H9 (cell line): ENCODE measurements at regions not wholly inside any gene's neighbourhood (a gene's known extent, or its start where the extent isn't known, plus 50 kb on each side); places are given as distances from the start of the nearest gene placed in this dataset.

ENCODE experiments used
- DNase-seq: peaks from one replicate; pipeline ENCODE4 v3.0.0-alpha.2; 2017
- H2AFZ ChIP-seq: one replicate; pipeline ENCODE4 v1.6.1; 2013; ENCODE audit warnings: mild to moderate bottlenecking, low read length, control low read depth, moderate library complexity
- H2AK5ac ChIP-seq: 2 replicates; pipeline ENCODE4 v1.6.1; 2013; ENCODE audit warnings: low read length, control low read depth, mixed read lengths; ENCODE audit not compliant: insufficient read length
- H2BK120ac ChIP-seq: one replicate; pipeline ENCODE4 v1.6.1; 2013; ENCODE audit warnings: low read depth, mild to moderate bottlenecking, low read length, control low read depth, inconsistent platforms; ENCODE audit not compliant: poor library complexity, severe bottlenecking
- H2BK12ac ChIP-seq: 2 replicates; pipeline ENCODE4 v1.6.1; 2013; ENCODE audit warnings: low read length, control low read depth, mixed read lengths, low read depth; ENCODE audit not compliant: insufficient read length
- H2BK15ac ChIP-seq: 2 replicates; pipeline ENCODE4 v1.6.1; 2013; ENCODE audit warnings: low read depth, low read length, control low read depth
- H2BK20ac ChIP-seq: one replicate; pipeline ENCODE4 v1.6.1; 2013; ENCODE audit warnings: low read depth, mild to moderate bottlenecking, low read length, control low read depth, inconsistent platforms; ENCODE audit not compliant: poor library complexity, severe bottlenecking
- H2BK5ac ChIP-seq: 2 replicates; pipeline ENCODE4 v1.6.1; 2013; ENCODE audit warnings: low read length, control low read depth, mixed read lengths; ENCODE audit not compliant: insufficient read length
- H3K14ac ChIP-seq: 2 replicates; pipeline ENCODE4 v1.6.1; 2013; ENCODE audit warnings: low read length, control low read depth; ENCODE audit not compliant: insufficient read depth
- H3K18ac ChIP-seq: 2 replicates; pipeline ENCODE4 v1.6.1; 2013; ENCODE audit warnings: low read depth, mild to moderate bottlenecking, mixed read lengths, low read length, control low read depth; ENCODE audit not compliant: insufficient read length
- H3K23ac ChIP-seq: 2 replicates; pipeline ENCODE4 v1.6.1; 2013; ENCODE audit warnings: low read length, control low read depth, mixed read lengths, low read depth; ENCODE audit not compliant: insufficient read length
- H3K23me2 ChIP-seq: 2 replicates; pipeline ENCODE4 v1.6.1; 2013; ENCODE audit warnings: low read depth, mild to moderate bottlenecking, mixed read lengths, low read length, control low read depth; ENCODE audit not compliant: insufficient read length, poor library complexity, severe bottlenecking
- H3K27ac ChIP-seq: 2 replicates; pipeline ENCODE4 v1.5.1; 2013; ENCODE audit warnings: low read length, control low read depth, mixed read lengths, low read depth; ENCODE audit not compliant: insufficient read length
- H3K27me3 ChIP-seq: 2 replicates; pipeline ENCODE4 v1.6.1; 2013; ENCODE audit warnings: low read length, control low read depth, inconsistent platforms; ENCODE audit not compliant: insufficient read depth
- H3K4ac ChIP-seq: 2 replicates; pipeline ENCODE4 v1.6.1; 2013; ENCODE audit warnings: low read depth, mild to moderate bottlenecking, control low read depth, inconsistent platforms, low read length, moderate library complexity
- H3K4me1 ChIP-seq: 2 replicates; pipeline ENCODE4 v1.6.1; 2013; ENCODE audit warnings: low read length, control low read depth, inconsistent platforms; ENCODE audit not compliant: insufficient read depth
- H3K4me2 ChIP-seq: 2 replicates; pipeline ENCODE4 v1.6.1; 2013; ENCODE audit warnings: low read length, control low read depth, mixed read lengths; ENCODE audit not compliant: insufficient read length, insufficient read depth
- H3K56ac ChIP-seq: 2 replicates; pipeline ENCODE4 v1.6.1; 2013; ENCODE audit warnings: low read depth, mild to moderate bottlenecking, mixed read lengths, low read length, control low read depth; ENCODE audit not compliant: insufficient read length
- H3K79me1 ChIP-seq: 2 replicates; pipeline ENCODE4 v1.6.1; 2013; ENCODE audit warnings: low read depth, mild to moderate bottlenecking, moderate library complexity, low read length, control low read depth, inconsistent platforms; ENCODE audit not compliant: insufficient read depth, poor library complexity, severe bottlenecking
- H3K79me2 ChIP-seq: 2 replicates; pipeline ENCODE4 v1.6.1; 2013; ENCODE audit warnings: low read length, control low read depth, inconsistent platforms; ENCODE audit not compliant: insufficient read depth
- H3K9ac ChIP-seq: 2 replicates; pipeline ENCODE4 v1.6.1; 2013; ENCODE audit warnings: low read length, control low read depth, mixed read lengths; ENCODE audit not compliant: insufficient read length; ENCODE audit errors: extremely low read depth
- H3K9me3 ChIP-seq: one replicate; pipeline ENCODE4 v1.6.1; 2013; ENCODE audit warnings: low read depth, low read length, inconsistent platforms; ENCODE audit not compliant: control insufficient read depth
- H3T11ph ChIP-seq: one replicate; pipeline ENCODE4 v1.6.1; 2013; ENCODE audit warnings: mild to moderate bottlenecking, low read length, control low read depth, inconsistent platforms
- H4K20me1 ChIP-seq: one replicate; pipeline ENCODE4 v1.6.1; 2013; ENCODE audit not compliant: control insufficient read depth, insufficient read length, insufficient read depth
- H4K5ac ChIP-seq: 2 replicates; pipeline ENCODE4 v1.6.1; 2013; ENCODE audit warnings: low read depth, mild to moderate bottlenecking, mixed read lengths, low read length, control low read depth; ENCODE audit not compliant: insufficient read length
- H4K8ac ChIP-seq: replicated peaks from 2 replicates; pipeline ENCODE4 v1.6.1; 2013; ENCODE audit warnings: low read length, control low read depth, mixed read lengths, low read depth; ENCODE audit not compliant: insufficient read length
- H4K91ac ChIP-seq: 2 replicates; pipeline ENCODE4 v1.6.1; 2013; ENCODE audit warnings: low read depth, mild to moderate bottlenecking, moderate library complexity, mixed read lengths, low read length, control low read depth; ENCODE audit not compliant: insufficient read length
- H3K27ac Mint-ChIP-seq, 3 experiments: 2 replicates in 2 of 3; 3 replicates in 1 of 3; pipeline ENCODE4 v1.8.0; 2020 to 2021; ENCODE audit warnings: mixed read lengths in 3 of 3, mild to moderate bottlenecking in 1 of 3, moderate library complexity in 1 of 3
- H3K27me3 Mint-ChIP-seq: 2 replicates; pipeline ENCODE4 v1.8.0; 2021; ENCODE audit warnings: low read depth, mild to moderate bottlenecking, moderate library complexity, mixed read lengths
- H3K36me3 Mint-ChIP-seq, 3 experiments: 2 replicates in 2 of 3; 3 replicates in 1 of 3; pipeline ENCODE4 v1.8.0; 2020 to 2021; ENCODE audit warnings: low read depth in 3 of 3, mixed read lengths in 3 of 3; ENCODE audit not compliant: insufficient read depth in 1 of 3
- H3K4me1 Mint-ChIP-seq, 2 experiments: 2 replicates each; pipeline ENCODE4 v1.8.0; 2020; ENCODE audit warnings: mixed read lengths in 2 of 2
- H3K4me3 Mint-ChIP-seq, 2 experiments: 2 replicates in 1 of 2; 3 replicates in 1 of 2; pipeline ENCODE4 v1.8.0; 2020 to 2021; ENCODE audit warnings: mild to moderate bottlenecking in 2 of 2, mixed read lengths in 2 of 2, moderate library complexity in 1 of 2
- H3K9me3 Mint-ChIP-seq, 2 experiments: 2 replicates in 1 of 2; 3 replicates in 1 of 2; pipeline ENCODE4 v1.8.0; 2020; ENCODE audit warnings: mild to moderate bottlenecking in 2 of 2, mixed read lengths in 2 of 2, moderate library complexity in 1 of 2
- CTCF ChIP-seq: fragments of 200-600 bp; sonication (generic); conservative IDR thresholded peaks from 3 replicates; pipeline ENCODE4 v1.8.0; 2021; ENCODE audit warnings: antibody characterized with exemption, mild to moderate bottlenecking
- WGBS: extraction: QIAGEN DNeasy Blood & Tissue Kit; methylation state at CpG from one replicate; pipeline ENCODE4 v1.1.7; 2013; ENCODE audit warnings: missing lambda C conversion rate, low lambda C conversion rate, mixed read lengths; ENCODE audit not compliant: insufficient read length; ENCODE audit errors: extremely low coverage; 5-methylcytosine and 5-hydroxymethylcytosine counted together

GRCh38 chr14:101185946-101186345 lies 282.4 kb upstream of the RTL1 start:
- H3K27ac Mint-ChIP-seq: no peak overlapping the region; a peak in 1 of 7 replicates

More at GRCh38 chr14:101185946-101186345, 282.4 kb upstream of the RTL1 start:
- H3K4me1 ChIP-seq: no peaks in the 10 kb centered on the region
- H4K5ac ChIP-seq: no peak overlapping the region
- no peaks in the 10 kb centered on the region for H3K23me2 ChIP-seq
- no peak for DNase-seq
- Mint-ChIP-seq H3K27me3 (peaks cover 9% of the 10 kb centered on the region; the same call in 1 of the 2 replicates), H3K4me3 (no peak overlapping the region), H3K9me3 (peaks cover 0 to 2% of the 10 kb centered on the region in 2 experiments; a peak in 2 of 5 replicates), H3K36me3 (no peaks in the 10 kb centered on the region; a peak in 1 of 7 replicates), H3K4me1 (peaks cover 7 to 20% of the 10 kb centered on the region in 2 experiments)
- H2BK20ac ChIP-seq: no peak overlapping the region
- no peak overlapping the region for H3K23ac ChIP-seq
- no peak overlapping the region for H3K14ac ChIP-seq
- no peak overlapping the region for H4K91ac ChIP-seq
- H3K56ac ChIP-seq: no peak overlapping the region
- no CpG with 5 or more reads among the region's 5 CpGs for WGBS
- no peaks in the 10 kb centered on the region for H3K79me1 ChIP-seq
- H3K18ac ChIP-seq: no peak overlapping the region
- no peaks in the 10 kb centered on the region for H3K79me2 ChIP-seq
- no peak overlapping the region for H2BK120ac ChIP-seq
- H3K27ac ChIP-seq: no peak overlapping the region
- H4K20me1 ChIP-seq: no peaks in the 10 kb centered on the region
- no peak overlapping the region for H3T11ph ChIP-seq
- TF ChIP-seq CTCF: no peak
- H2AFZ ChIP-seq: no peak overlapping the region
- H3K9ac ChIP-seq: no peak overlapping the region
- H4K8ac ChIP-seq: no peak overlapping the region
- no peak overlapping the region for H2BK15ac ChIP-seq
- H2BK12ac ChIP-seq: no peak overlapping the region
- no peaks in the 10 kb centered on the region for H3K9me3 ChIP-seq
- no peak overlapping the region for H2BK5ac ChIP-seq
- H3K4me2 ChIP-seq: no peak overlapping the region
- no peak overlapping the region for H3K4ac ChIP-seq
- no peak overlapping the region for H2AK5ac ChIP-seq
- H3K27me3 ChIP-seq: no peaks in the 10 kb centered on the region
